Adrenal gland (tissue), 5 donors: ENCODE measurements at regions not wholly inside any gene's neighbourhood (a gene's known extent, or its start where the extent isn't known, plus 50 kb on each side); places are given as distances from the start of the nearest gene placed in this dataset.

Experiments
- CTCF ChIP-seq, 6 experiments: fragments of 450-650 bp in 4 of 6; fragments of 200-600 bp in 2 of 6; sonication (generic) in 1 of 6; IDR thresholded peaks; 1 replicate in 5 of 6; 2 replicates in 1 of 6; pipeline versions ENCODE4 v1.5.1 to v1.8.0; 2016 to 2021; ENCODE audit warnings: antibody characterized with exemption in 6 of 6, mild to moderate bottlenecking in 2 of 6, moderate library complexity in 1 of 6
- POLR2A ChIP-seq, 2 donors: fragments of 450-650 bp; IDR thresholded peaks; one replicate each; pipeline ENCODE4 v1.6.1; 2017; ENCODE audit warnings: antibody characterized with exemption in 2 of 2, mild to moderate bottlenecking in 2 of 2, moderate library complexity in 1 of 2
- donor health status: DM: no; HTN: no; CAD: no.

DNA sequence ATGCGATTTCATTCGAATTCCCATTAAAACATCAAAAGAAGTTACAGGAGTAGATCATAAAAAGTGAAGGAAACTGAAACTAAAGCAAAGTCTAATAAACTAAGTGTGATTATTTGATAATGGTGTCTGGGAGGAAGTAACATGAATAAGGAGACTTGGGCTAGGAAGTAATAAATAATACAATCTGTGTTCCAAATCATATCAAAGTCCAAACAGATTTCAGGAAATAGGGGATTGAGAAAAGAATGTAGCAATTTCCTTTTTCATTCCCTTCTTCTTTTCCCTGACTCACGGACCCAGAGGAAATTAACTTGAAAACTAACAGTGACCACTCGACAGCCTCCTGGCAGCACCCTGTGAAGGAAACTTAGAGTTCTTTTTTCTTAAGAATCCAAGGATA lies 758.4 kb upstream of the GCFC2 start:
- TF ChIP-seq CTCF (IDR thresholded peaks at IDR 0.05) (no peak), POLR2A (IDR thresholded peaks at IDR 0.05) (no peak)
